Heart left ventricle (tissue), 16 donors: ENCODE measurements at regions not wholly inside any gene's neighbourhood (a gene's known extent, or its start where the extent isn't known, plus 50 kb on each side); places are given as distances from the start of the nearest gene placed in this dataset.
"Not testable (repeated sequence)": the region's sequence is repeated elsewhere in the genome, so short reads cannot be mapped to it uniquely, and the experiment has no call there.

Experiments
- ATAC-seq, 4 donors: fragments of 200-7000 bp; cut with Tn5 transposase; one replicate each; pipeline ENCODE4 v1.9.1; 2020 to 2022; ENCODE audit warnings: moderate library complexity in 4 of 4, mild to moderate bottlenecking in 3 of 4, moderate number of reproducible peaks in 1 of 4
- DNase-seq, 5 donors: peaks; one replicate each; pipeline ENCODE4 v3.0.0-alpha.2; 2020
- H3K27ac ChIP-seq, 12 donors: fragments of 200-600 bp; sonication (generic) in 4 of 12; one replicate each; pipeline versions ENCODE4 v1.5.0 to v1.8.0; 2016 to 2022; ENCODE audit warnings: mild to moderate bottlenecking in 2 of 12
- H3K27me3 ChIP-seq, 9 donors: fragments of 200-600 bp; sonication (generic) in 2 of 9; one replicate each; pipeline versions ENCODE4 v1.5.1 to v1.8.0; 2016 to 2022; ENCODE audit warnings: mild to moderate bottlenecking in 3 of 9
- H3K36me3 ChIP-seq, 9 donors: fragments of 200-600 bp; sonication (generic) in 2 of 9; one replicate each; pipeline versions ENCODE4 v1.5.0 to v1.8.0; 2018 to 2022; ENCODE audit warnings: mild to moderate bottlenecking in 2 of 9
- H3K4me1 ChIP-seq, 12 donors: fragments of 200-600 bp; sonication (generic) in 4 of 12; one replicate each; pipeline versions ENCODE4 v1.5.0 to v1.8.0; 2016 to 2022; ENCODE audit warnings: mild to moderate bottlenecking in 3 of 12
- H3K4me3 ChIP-seq, 12 donors: fragments of 200-600 bp; sonication (generic) in 4 of 12; one replicate each; pipeline versions ENCODE4 v1.5.0 to v1.8.0; 2017 to 2022; ENCODE audit warnings: mild to moderate bottlenecking in 9 of 12, moderate library complexity in 4 of 12
- H3K9me3 ChIP-seq, 12 donors: fragments of 200-600 bp; sonication (generic) in 4 of 12; one replicate each; pipeline versions ENCODE4 v1.5.0 to v1.8.0; 2016 to 2022; ENCODE audit warnings: mild to moderate bottlenecking in 1 of 12
- CTCF ChIP-seq, 12 donors: fragments of 200-600 bp; sonication (generic) in 4 of 12; IDR thresholded peaks; one replicate each; pipeline versions ENCODE4 v1.5.0 to v1.8.0; 2018 to 2022; ENCODE audit warnings: antibody characterized with exemption in 12 of 12, mild to moderate bottlenecking in 5 of 12
- POLR2A ChIP-seq, 2 donors: fragments of 450-650 bp; IDR thresholded peaks; one replicate each; pipeline ENCODE4 v1.6.1; 2017; ENCODE audit warnings: antibody characterized with exemption in 2 of 2, mild to moderate bottlenecking in 2 of 2, moderate library complexity in 2 of 2
- WGBS, 4 donors: extraction: QIAGEN DNeasy Blood & Tissue Kit in 2 of 4; methylation state at CpG; one replicate each; pipeline versions ENCODE4 v1.1.5 to v1.1.7; 2013 to 2018; 5-methylcytosine and 5-hydroxymethylcytosine counted together
- intact Hi-C, 10 donors: fragments of 100-400 bp; cut with DNase I; formaldehyde crosslinking; loops; one replicate each; pipeline versions ENCODE4 v1.11.1 to v1.14.2; 2022
- donor health status: ischemic (EF 13 %, LVEDD 7.1; RV severe dilation, severe dysfunction).
- donor health status: healthy with polysubstance abuse.
- donor health status: DM: no; HTN: yes; CAD: no.
- donor health status: DM: no; HTN: no; CAD: no.
- donor health status: ischemic (EF 25% LVEDD 6.9; RV normal size, moderate dysfunction).
- donor health status: ischemic (EF 25% LVEDD 5.7; RV mildly dilated, moderate dysfunction).
- donor health status: healthy.
- donor health status: DM: yes; HTN: yes; CAD: no.
- donor health status: ischemic (EF 35%, LVEDD 5.7; RV mildly dilated, moderate dysfunction).
- donor health status: nonischemic (EF 11% LVEDD 7.7; RV severe dilation, severe dysfunction).
- donor health status: DM: yes; HTN: yes; CAD: no.
- donor health status: PGD.
- donor health status: ischemic (EF 29% LVEDD 5.4; RV normal size, mild dysfunction).
- donor health status: nonischemic (EF 23%, LVEDD 6.1; RV moderate dilation, normal function).

DNA sequence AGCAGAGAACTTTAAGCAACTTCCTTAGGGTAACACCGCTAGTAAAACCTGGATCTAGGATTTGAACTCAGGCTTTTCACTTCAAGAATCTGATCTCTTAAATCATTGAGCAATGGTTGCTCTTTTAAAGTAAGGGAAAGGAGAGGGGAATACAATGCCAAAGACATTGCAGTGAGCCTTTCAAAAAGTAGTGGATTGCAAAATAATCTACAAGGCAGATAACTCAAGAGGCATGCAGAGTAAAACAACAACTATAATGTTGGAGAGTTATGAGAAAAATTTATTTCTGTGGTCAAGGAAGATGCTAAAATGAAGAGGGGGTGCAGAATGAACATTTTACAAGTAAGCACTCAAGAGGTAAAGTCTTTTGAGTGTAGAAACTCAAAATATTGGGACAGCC, 432.6 kb downstream of the C12orf50 start:
- no peaks in the 10 kb centered on the region for H3K9me3 ChIP-seq
- no peak overlapping the region for H3K27ac ChIP-seq
- no peaks in the 10 kb centered on the region for H3K36me3 ChIP-seq
- no peaks in the 10 kb centered on the region for H3K27me3 ChIP-seq
- TF ChIP-seq POLR2A (IDR thresholded peaks at IDR 0.05) = no peak
- no peak for TF ChIP-seq CTCF (IDR thresholded peaks at IDR 0.05)
- 88 to 94% (median 92%) methylated on average over 1 of the region's 1 CpG for WGBS, 4 donors
- ATAC-seq (no peak), DNase-seq (no peak)
- intact Hi-C loops = no loop called here
- no peak overlapping the region for H3K4me3 ChIP-seq
- no peaks in the 10 kb centered on the region for H3K4me1 ChIP-seq

DNA sequence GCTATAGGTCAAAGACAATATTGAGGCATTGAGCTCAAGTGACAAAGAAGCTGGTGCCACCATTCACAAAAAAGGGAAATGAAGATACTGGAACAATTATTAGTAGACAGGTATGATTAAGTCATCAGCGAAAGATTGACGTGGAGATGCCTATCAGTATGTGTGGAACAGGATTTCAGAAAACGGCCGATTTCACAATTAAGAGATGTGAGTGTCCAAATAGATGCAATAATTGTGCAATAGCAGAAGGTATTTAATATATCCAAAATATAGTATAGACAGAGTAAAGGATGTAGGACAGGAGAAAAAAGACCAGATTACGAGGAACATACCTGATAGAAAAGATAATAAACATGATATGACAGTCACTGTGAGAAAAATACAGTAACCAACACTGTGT, 433.1 kb downstream of the C12orf50 start:
- DNase-seq (no peak), ATAC-seq (no peak)
- no peak for TF ChIP-seq CTCF (IDR thresholded peaks at IDR 0.05)
- TF ChIP-seq POLR2A (IDR thresholded peaks at IDR 0.05) = no peak
- H3K4me1 ChIP-seq = no peaks in the 10 kb centered on the region
- no peaks in the 10 kb centered on the region for H3K27me3 ChIP-seq
- no peaks in the 10 kb centered on the region for H3K36me3 ChIP-seq
- intact Hi-C loops = no loop called here
- H3K9me3 ChIP-seq = no peaks in the 10 kb centered on the region
- H3K27ac ChIP-seq = no peak overlapping the region
- H3K4me3 ChIP-seq = no peak overlapping the region
- WGBS, 4 donors = 87 to 90% (median 88%) methylated on average over 5 of the region's 5 CpGs

- no peak for ATAC-seq
- H3K4me1 ChIP-seq = no peaks in the 10 kb centered on the region
- H3K4me3 ChIP-seq = no peak overlapping the region
- no peak for DNase-seq
- no peaks in the 10 kb centered on the region for H3K36me3 ChIP-seq
- H3K27ac ChIP-seq = no peak overlapping the region
- 52 to 60% (median 55%) methylated on average over 2 of the region's 2 CpGs for WGBS, 4 donors
- no peaks in the 10 kb centered on the region for H3K27me3 ChIP-seq
- H3K9me3 ChIP-seq = peaks cover 0 to 4% (median 0%) of the 10 kb centered on the region in 12 donors
- TF ChIP-seq POLR2A (IDR thresholded peaks at IDR 0.05) (no peak), CTCF (IDR thresholded peaks at IDR 0.05) (no peak)
- intact Hi-C loops = no loop called here
These were observed 443.2 kb downstream of the C12orf50 start for GRCh38 chr12:87585882-87586557.

DNA sequence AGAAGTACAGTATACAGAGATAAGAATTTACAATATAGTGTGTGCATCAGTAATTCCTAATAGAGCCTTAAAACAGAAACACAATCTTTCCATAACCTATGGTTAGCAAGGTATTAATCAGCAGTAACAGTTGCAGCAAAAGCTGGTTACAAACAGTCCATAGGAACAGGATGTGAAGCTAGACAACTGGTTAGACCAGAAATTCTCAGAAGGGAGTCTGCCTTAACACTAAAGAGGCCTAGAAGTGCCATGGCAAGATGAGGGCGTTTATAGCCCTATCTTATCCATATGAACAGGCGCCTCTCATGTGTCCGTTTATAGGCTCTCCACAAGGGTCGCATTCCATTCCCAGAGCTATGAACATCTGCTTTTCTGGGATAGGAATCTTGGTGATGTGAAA, 450.1 kb downstream of the C12orf50 start:
- intact Hi-C loops, H3K9me3 ChIP-seq, DNase-seq, H3K36me3 ChIP-seq, H3K27me3 ChIP-seq, ATAC-seq, H3K27ac ChIP-seq, H3K4me1 ChIP-seq, H3K4me3 ChIP-seq: not testable (repeated sequence)
- WGBS, 4 donors = 56 to 74% (median 63%) methylated on average over 3 to 4 of the region's 4 CpGs

GRCh38 chr12:87575906-87576305, 453.3 kb downstream of the C12orf50 start:
- WGBS, 4 donors = 44 to 54% (median 48%) methylated on average over 2 of the region's 2 CpGs
- H3K27me3 ChIP-seq = no peaks in the 10 kb centered on the region
- intact Hi-C loops = no loop called here

DNA sequence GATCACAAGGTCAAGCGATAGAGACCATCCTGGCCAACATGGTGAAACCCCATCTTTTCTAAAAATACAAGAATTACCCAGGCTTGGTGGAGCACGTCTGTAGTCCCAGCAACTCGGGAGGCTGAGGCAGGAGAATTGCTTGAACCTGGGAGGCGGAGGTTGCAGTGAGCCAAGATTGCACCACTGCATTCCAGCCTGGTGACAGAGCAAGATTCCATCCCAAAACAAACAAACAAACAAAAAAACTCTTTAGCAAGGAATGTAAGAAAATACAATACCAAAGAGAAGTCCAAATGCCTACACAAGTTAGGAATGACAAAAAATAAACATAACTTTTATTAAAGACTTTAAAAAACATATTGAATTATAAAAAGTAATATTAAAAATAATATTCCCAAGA, 462.3 kb downstream of the C12orf50 start:
- WGBS, 4 donors = 69 to 84% (median 80%) methylated on average over 4 of the region's 4 CpGs
- ATAC-seq = not testable (repeated sequence)

More at GRCh38 chr12:87575906-87576305, 453.3 kb downstream of the C12orf50 start:
- Histone ChIP-seq H3K4me1 (no peaks in the 10 kb centered on the region), H3K4me3 (no peak overlapping the region), H3K27ac (no peak overlapping the region), H3K9me3 (peaks cover 0 to 5% (median 0%) of the 10 kb centered on the region in 12 donors), H3K36me3 (no peaks in the 10 kb centered on the region)
- no peak for ATAC-seq
- DNase-seq = no peak
- TF ChIP-seq POLR2A (IDR thresholded peaks at IDR 0.05) (no peak), CTCF (IDR thresholded peaks at IDR 0.05) (no peak)

More for the DNA sequence above, 462.3 kb downstream of the C12orf50 start:
- H3K4me3 ChIP-seq, H3K27me3 ChIP-seq, H3K36me3 ChIP-seq, intact Hi-C loops, H3K27ac ChIP-seq, H3K4me1 ChIP-seq, DNase-seq: not testable (repeated sequence)
- H3K9me3 ChIP-seq = peaks cover 0 to 12% (median 1%) of the 10 kb centered on the region in 12 donors
